MCF 10A (cell line): ENCODE measurements at regions not wholly inside any gene's neighbourhood (a gene's known extent, or its start where the extent isn't known, plus 50 kb on each side); places are given as distances from the start of the nearest gene placed in this dataset.

Experiments used
- BruUV-seq: library from RNA; stranded (reverse); fragments of 400-500 nt; replicated peaks from 2 replicates; lab custom pipeline; 2021; lab: Mats Ljungman, UMichigan
- CTCF ChIA-PET: fragments of 300-600 bp; sonication (Branson Sonifier 250); formaldehyde crosslinking; extraction: SDS; loops from one replicate; lab custom pipeline; 2021; ENCODE audit warnings: antibody characterized with exemption, inconsistent platforms; lab: Yijun Ruan, JAX
- POLR2A ChIA-PET: fragments of 300-600, 350-650 bp; sonication (Branson Sonifier 250); formaldehyde crosslinking; extraction: SDS; loops from one replicate; lab custom pipeline; 2020; ENCODE audit warnings: antibody characterized with exemption, inconsistent platforms; lab: Yijun Ruan, JAX
- DNase-seq: peaks from one replicate; pipeline ENCODE4 v3.0.0-alpha.2; 2018; ENCODE audit not compliant: unreplicated experiment
- H3K27ac Mint-ChIP-seq: one replicate; pipeline ENCODE4 v1.8.0; 2022; ENCODE audit warnings: mild to moderate bottlenecking, low read depth, mixed read lengths; ENCODE audit not compliant: unreplicated experiment
- H3K27me3 Mint-ChIP-seq: one replicate; pipeline ENCODE4 v1.8.0; 2022; ENCODE audit warnings: mixed read lengths; ENCODE audit not compliant: insufficient read depth, unreplicated experiment
- H3K36me3 Mint-ChIP-seq: one replicate; pipeline ENCODE4 v1.8.0; 2022; ENCODE audit warnings: mild to moderate bottlenecking, moderate library complexity, mixed read lengths; ENCODE audit not compliant: insufficient read depth, unreplicated experiment
- H3K4me1 Mint-ChIP-seq: one replicate; pipeline ENCODE4 v1.8.0; 2022; ENCODE audit warnings: mixed read lengths; ENCODE audit not compliant: insufficient read depth, unreplicated experiment
- H3K4me3 Mint-ChIP-seq: one replicate; pipeline ENCODE4 v1.8.0; 2022; ENCODE audit warnings: mild to moderate bottlenecking, moderate library complexity, mixed read lengths; ENCODE audit not compliant: unreplicated experiment
- H3K9me3 Mint-ChIP-seq: one replicate; pipeline ENCODE4 v1.8.0; 2022; ENCODE audit warnings: mixed read lengths; ENCODE audit not compliant: unreplicated experiment
- CTCF ChIP-seq: fragments of 200-600 bp; IDR thresholded peaks from one replicate; pipeline ENCODE4 v1.8.0; 2022; ENCODE audit warnings: antibody characterized with exemption, mild to moderate bottlenecking; ENCODE audit not compliant: unreplicated experiment
- intact Hi-C: fragments of 100-400 bp; cut with micrococcal nuclease; formaldehyde crosslinking; loops from 2 replicates; pipeline ENCODE4 v1.14.1; 2022

GRCh38 chrX:27086237-27086636, 376.9 kb downstream of the PPP4R3C start:
- intact Hi-C loops = no loop called here
- ChIA-PET CTCF (no interaction called here), POLR2A (no interaction called here)
- no peaks in the 10 kb centered on the region for H3K4me1 Mint-ChIP-seq
- H3K4me3 Mint-ChIP-seq = no peak overlapping the region
- BruUV-seq = no TSS peak
- no peaks in the 10 kb centered on the region for H3K9me3 Mint-ChIP-seq
- DNase-seq = no peak
- peaks cover 5% of the 10 kb centered on the region for H3K36me3 Mint-ChIP-seq
- H3K27me3 Mint-ChIP-seq = no peaks in the 10 kb centered on the region
- no peak overlapping the region for H3K27ac Mint-ChIP-seq
- TF ChIP-seq CTCF = no peak

- Mint-ChIP-seq H3K36me3 (peaks cover 5% of the 10 kb centered on the region), H3K4me3 (no peak overlapping the region), H3K4me1 (no peaks in the 10 kb centered on the region), H3K27ac (no peak overlapping the region), H3K9me3 (no peaks in the 10 kb centered on the region), H3K27me3 (no peaks in the 10 kb centered on the region)
- DNase-seq = no peak
- ChIA-PET POLR2A (no interaction called here), CTCF (no interaction called here)
- TF ChIP-seq CTCF = no peak
- intact Hi-C loops = no loop called here
- no TSS peak for BruUV-seq
Observed at GRCh38 chrX:27085346-27085745, 377.8 kb downstream of the PPP4R3C start.

- no peak overlapping the region for H3K27ac Mint-ChIP-seq
- no TSS peak for BruUV-seq
- CTCF ChIA-PET = interaction anchor here (0.6 kb wide), 1 partner anchor 475 kb away, joined by 5 read pairs; no protein-coding TSS in a partner anchor
- no peaks in the 10 kb centered on the region for H3K4me1 Mint-ChIP-seq
- H3K27me3 Mint-ChIP-seq = no peaks in the 10 kb centered on the region
- H3K4me3 Mint-ChIP-seq = no peak overlapping the region
- intact Hi-C loops = no loop called here
- POLR2A ChIA-PET = no interaction called here
- peaks cover 9% of the 10 kb centered on the region for H3K36me3 Mint-ChIP-seq
- TF ChIP-seq CTCF = no peak
- peaks cover 20% of the 10 kb centered on the region for H3K9me3 Mint-ChIP-seq
- no peak for DNase-seq
Observed at GRCh38 chrX:27078371-27078770, 384.8 kb downstream of the PPP4R3C start.

GRCh38 chrX:27057883-27058282, 405.3 kb downstream of the PPP4R3C start:
- H3K4me3 Mint-ChIP-seq = no peak overlapping the region
- ChIA-PET CTCF (no interaction called here), POLR2A (no interaction called here)
- no peak for TF ChIP-seq CTCF
- no TSS peak for BruUV-seq
- no peaks in the 10 kb centered on the region for H3K36me3 Mint-ChIP-seq
- intact Hi-C loops = no loop called here
- H3K27ac Mint-ChIP-seq = no peak overlapping the region
- H3K4me1 Mint-ChIP-seq = no peaks in the 10 kb centered on the region
- DNase-seq = no peak
- no peaks in the 10 kb centered on the region for H3K27me3 Mint-ChIP-seq
- peaks cover 7% of the 10 kb centered on the region for H3K9me3 Mint-ChIP-seq
